ENCODE measurements at regions not wholly inside any gene's neighbourhood (a gene's known extent, or its start where the extent isn't known, plus 50 kb on each side); places are given as distances from the start of the nearest gene placed in this dataset.

- TF ChIP-seq POLR2A (IDR thresholded peaks at IDR 0.05; ENCODE audit: low read depth, low read length) (no peak), POLR2AphosphoS5 (IDR thresholded peaks at IDR 0.05; ENCODE audit: low read depth, low read length) (no peak), TAF1 (IDR thresholded peaks at IDR 0.05; ENCODE audit: borderline replicate concordance, low read depth, low read length) (no peak)
Measured at GRCh38 chr10:61837755-61838171, 63.7 kb upstream of the ARID5B start.

All from GM12892 (cell line).